ENCODE measurements at regions not wholly inside any gene's neighbourhood (a gene's known extent, or its start where the extent isn't known, plus 50 kb on each side); places are given as distances from the start of the nearest gene placed in this dataset.

DNA sequence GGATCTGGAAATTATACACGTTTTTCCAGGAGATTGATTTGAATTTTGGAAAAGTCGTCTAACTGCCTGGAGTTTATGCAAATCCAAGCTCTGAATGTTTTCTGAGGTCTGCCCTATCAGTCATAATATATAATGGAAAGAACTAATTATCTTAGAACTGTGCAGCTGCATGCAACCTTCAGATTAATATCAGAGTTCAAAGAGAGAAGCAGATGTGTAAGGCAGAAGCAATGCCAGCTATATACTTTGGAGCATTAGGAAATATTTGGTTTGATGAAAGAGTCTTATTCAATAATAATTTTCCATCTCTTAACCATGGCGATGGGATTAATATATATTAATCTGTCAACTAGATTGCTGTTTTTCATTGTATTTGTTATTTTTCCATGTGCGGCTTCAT lies 500.9 kb downstream of the NEBL start:
- Histone ChIP-seq H3K79me1 (ENCODE audit: low read depth in 1 of 2, low read length in 2 of 2) (no peaks in the 10 kb centered on the region), H4K91ac (ENCODE audit: insufficient read depth, low read depth, low read length) (no peak overlapping the region), H2BK20ac (ENCODE audit: low read depth, low read length) (no peak overlapping the region), H3K4me1 (ENCODE audit: control insufficient read depth, insufficient read depth, low read length) (no peaks in the 10 kb centered on the region), H3K36me3 (ENCODE audit: control insufficient read depth, insufficient read depth, low read length) (no peaks in the 10 kb centered on the region), H2AK5ac (ENCODE audit: low read depth, low read length) (no peak overlapping the region), H3K23ac (ENCODE audit: low read depth, low read length) (no peak overlapping the region), H4K8ac (ENCODE audit: low read depth in 2 of 2, low read length in 2 of 2) (no peak overlapping the region), H3K14ac (replicated peaks; ENCODE audit: low read depth, low read length) (no peak overlapping the region), H3K4me2 (ENCODE audit: low read depth, low read length) (no peak overlapping the region), H2AK9ac (replicated peaks; ENCODE audit: low read depth, low read length, poor library complexity) (no peak overlapping the region), H4K20me1 (ENCODE audit: insufficient read depth, low read length) (no peaks in the 10 kb centered on the region), H3K4me3 (ENCODE audit: insufficient read depth, low read depth, low read length) (no peak overlapping the region), H3K9ac (ENCODE audit: low read depth, low read length) (no peak overlapping the region), H2BK15ac (ENCODE audit: low read depth, low read length) (no peak overlapping the region), H2BK5ac (ENCODE audit: low read depth, low read length, poor library complexity, severe bottlenecking) (no peak overlapping the region), H3K18ac (ENCODE audit: low read depth, low read length) (no peak overlapping the region), H2BK120ac (ENCODE audit: low read depth, low read length) (no peak overlapping the region), H4K5ac (ENCODE audit: low read depth, low read length) (no peak overlapping the region), H3K4ac (ENCODE audit: low read depth, low read length) (no peak overlapping the region), H3K9me3 (ENCODE audit: control insufficient read depth, insufficient read depth, low read length) (peaks cover 4% of the 10 kb centered on the region), H3K27me3 (ENCODE audit: control insufficient read depth, insufficient read depth, low read length) (no peaks in the 10 kb centered on the region), H3K27ac (ENCODE audit: insufficient read depth, low read length) (no peak overlapping the region), H3K56ac (ENCODE audit: extremely low read depth, insufficient read depth, low read length) (no peak overlapping the region), H3K9me1 (ENCODE audit: insufficient read depth, low read length) (no peaks in the 10 kb centered on the region), H2AFZ (replicated peaks; ENCODE audit: low read length, poor library complexity) (no peak overlapping the region)
- ChIA-PET POLR2A (ENCODE audit: unreplicated experiment) (no interaction called here), CTCF (no interaction called here)
- no peak for TF ChIP-seq RCOR1 (IDR thresholded peaks at IDR 0.05; ENCODE audit: insufficient replicate concordance, low read length)
- TF ChIP-seq POLR2A (IDR thresholded peaks at IDR 0.05; ENCODE audit: low read depth, low read length): no peak
- TF ChIP-seq, protein P1, sequence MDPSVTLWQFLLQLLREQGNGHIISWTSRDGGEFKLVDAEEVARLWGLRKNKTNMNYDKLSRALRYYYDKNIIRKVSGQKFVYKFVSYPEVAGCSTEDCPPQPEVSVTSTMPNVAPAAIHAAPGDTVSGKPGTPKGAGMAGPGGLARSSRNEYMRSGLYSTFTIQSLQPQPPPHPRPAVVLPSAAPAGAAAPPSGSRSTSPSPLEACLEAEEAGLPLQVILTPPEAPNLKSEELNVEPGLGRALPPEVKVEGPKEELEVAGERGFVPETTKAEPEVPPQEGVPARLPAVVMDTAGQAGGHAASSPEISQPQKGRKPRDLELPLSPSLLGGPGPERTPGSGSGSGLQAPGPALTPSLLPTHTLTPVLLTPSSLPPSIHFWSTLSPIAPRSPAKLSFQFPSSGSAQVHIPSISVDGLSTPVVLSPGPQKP (IDR thresholded peaks at IDR 0.05; ENCODE audit: borderline replicate concordance, low read depth, low read length): no peak
- no peak for TF ChIP-seq BHLHE40 (IDR thresholded peaks at IDR 0.05; ENCODE audit: low read depth, low read length)
- no peak for TF ChIP-seq MAFK (IDR thresholded peaks at IDR 0.05; ENCODE audit: low read depth, low read length)
- TF ChIP-seq, protein P2, sequence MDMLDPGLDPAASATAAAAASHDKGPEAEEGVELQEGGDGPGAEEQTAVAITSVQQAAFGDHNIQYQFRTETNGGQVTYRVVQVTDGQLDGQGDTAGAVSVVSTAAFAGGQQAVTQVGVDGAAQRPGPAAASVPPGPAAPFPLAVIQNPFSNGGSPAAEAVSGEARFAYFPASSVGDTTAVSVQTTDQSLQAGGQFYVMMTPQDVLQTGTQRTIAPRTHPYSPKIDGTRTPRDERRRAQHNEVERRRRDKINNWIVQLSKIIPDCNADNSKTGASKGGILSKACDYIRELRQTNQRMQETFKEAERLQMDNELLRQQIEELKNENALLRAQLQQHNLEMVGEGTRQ (IDR thresholded peaks at IDR 0.05; ENCODE audit: low read depth, low read length): no peak
- no peak for TF ChIP-seq FOS (IDR thresholded peaks at IDR 0.05; ENCODE audit: low read depth, low read length)
- no peak for TF ChIP-seq SMC3 (IDR thresholded peaks at IDR 0.05; ENCODE audit: low read depth, low read length)
- TF ChIP-seq CEBPB (IDR thresholded peaks at IDR 0.05; ENCODE audit: low read depth, low read length): no peak
- no peak for TF ChIP-seq MAZ (IDR thresholded peaks at IDR 0.05; ENCODE audit: borderline replicate concordance, low read depth, low read length)
- no peak for TF ChIP-seq RFX5 (IDR thresholded peaks at IDR 0.05; ENCODE audit: low read depth, low read length)
- TF ChIP-seq RAD21 (IDR thresholded peaks at IDR 0.05; ENCODE audit: low read length): no peak
- no peak for TF ChIP-seq NFE2L2 (IDR thresholded peaks at IDR 0.05; ENCODE audit: low read depth, low read length)
- no CpG with 5 or more reads among the region's 4 CpGs for WGBS, 2 experiments (ENCODE audit: extremely low coverage in 2 of 2, insufficient read length in 1 of 2)
- no peak for DNase-seq
- no peak for ATAC-seq (ENCODE audit: low read depth)
- BruUV-seq (replicated peaks): no TSS peak
- dilution Hi-C loops (cut with HindIII; ENCODE audit: low sequenced_read_pairs, unreplicated experiment) (no loop called here), in situ Hi-C loops (cut with MboI; ENCODE audit: low sequenced_read_pairs) (no loop called here), intact Hi-C loops (cut with micrococcal nuclease) (no loop called here)

All from IMR-90 (cell line).